ENCODE measurements at regions not wholly inside any gene's neighbourhood (a gene's known extent, or its start where the extent isn't known, plus 50 kb on each side); places are given as distances from the start of the nearest gene placed in this dataset.
"Not testable (repeated sequence)": the region's sequence is repeated elsewhere in the genome, so short reads cannot be mapped to it uniquely, and the experiment has no call there.

DNA sequence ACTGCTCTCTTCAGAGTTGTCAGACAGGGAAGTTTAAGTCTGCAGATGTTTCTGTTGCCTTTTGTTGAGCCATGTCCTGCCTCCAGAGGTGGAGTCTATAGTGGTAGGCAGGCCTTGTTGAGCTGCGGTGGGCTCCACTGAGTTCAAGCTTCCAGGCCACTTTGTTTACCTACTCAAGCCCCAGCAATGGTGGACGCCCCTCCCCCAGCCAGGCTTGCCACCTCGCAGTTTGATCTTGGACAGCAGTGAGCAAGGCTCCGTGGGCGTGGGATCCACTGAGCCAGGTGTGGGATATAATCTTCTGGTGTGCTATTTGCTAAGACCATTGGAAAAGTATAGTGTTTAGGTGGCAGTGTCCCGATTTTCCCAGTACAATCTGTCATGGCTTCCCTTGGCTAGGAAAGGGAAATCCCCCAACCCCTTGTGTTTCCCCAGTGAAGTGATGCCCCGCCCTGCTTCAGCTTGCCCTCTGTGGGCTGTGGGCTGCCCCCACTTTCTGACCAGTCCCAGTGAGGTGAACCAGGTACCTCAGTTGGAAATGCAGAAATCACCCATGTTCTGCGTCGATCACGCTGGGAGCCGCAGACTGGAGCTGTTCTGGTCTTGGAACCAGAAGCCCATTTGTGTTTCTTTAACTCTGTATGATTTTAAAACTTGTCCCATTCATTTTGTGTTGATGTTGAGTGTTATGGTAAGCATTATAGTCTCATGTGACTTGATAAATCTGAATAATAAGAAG, 89.2 kb upstream of the CALCR start:
- H3K4me1 ChIP-seq (ENCODE audit: insufficient read depth, low read length) = no peaks in the 10 kb centered on the region
- Mint-ChIP-seq H3K27me3 (ENCODE audit: low read depth) (no peaks in the 10 kb centered on the region), H3K36me3 (ENCODE audit: insufficient read depth in 1 of 3, low read depth in 3 of 3) (peaks cover 10 to 44% (median 29%) of the 10 kb centered on the region in 3 experiments; a peak in 6 of 7 replicates), H3K27ac (0 out of 7 replicates have a peak overlapping the region, but pooled peaks of 1 of the 3 experiments have one; percentile 68), H3K4me1 (peaks cover 0 to 10% of the 10 kb centered on the region in 2 experiments; a peak in 1 of 4 replicates), H3K4me3 (no peak overlapping the region), H3K9me3 (peaks cover 12 to 24% of the 10 kb centered on the region in 2 experiments; a peak in 4 of 5 replicates)
- no peaks in the 10 kb centered on the region for H3K23me2 ChIP-seq (ENCODE audit: insufficient read length, low read depth, low read length, poor library complexity, severe bottlenecking)
- H2BK15ac ChIP-seq (ENCODE audit: low read depth, low read length) = no peak overlapping the region
- TF ChIP-seq, protein P1, sequence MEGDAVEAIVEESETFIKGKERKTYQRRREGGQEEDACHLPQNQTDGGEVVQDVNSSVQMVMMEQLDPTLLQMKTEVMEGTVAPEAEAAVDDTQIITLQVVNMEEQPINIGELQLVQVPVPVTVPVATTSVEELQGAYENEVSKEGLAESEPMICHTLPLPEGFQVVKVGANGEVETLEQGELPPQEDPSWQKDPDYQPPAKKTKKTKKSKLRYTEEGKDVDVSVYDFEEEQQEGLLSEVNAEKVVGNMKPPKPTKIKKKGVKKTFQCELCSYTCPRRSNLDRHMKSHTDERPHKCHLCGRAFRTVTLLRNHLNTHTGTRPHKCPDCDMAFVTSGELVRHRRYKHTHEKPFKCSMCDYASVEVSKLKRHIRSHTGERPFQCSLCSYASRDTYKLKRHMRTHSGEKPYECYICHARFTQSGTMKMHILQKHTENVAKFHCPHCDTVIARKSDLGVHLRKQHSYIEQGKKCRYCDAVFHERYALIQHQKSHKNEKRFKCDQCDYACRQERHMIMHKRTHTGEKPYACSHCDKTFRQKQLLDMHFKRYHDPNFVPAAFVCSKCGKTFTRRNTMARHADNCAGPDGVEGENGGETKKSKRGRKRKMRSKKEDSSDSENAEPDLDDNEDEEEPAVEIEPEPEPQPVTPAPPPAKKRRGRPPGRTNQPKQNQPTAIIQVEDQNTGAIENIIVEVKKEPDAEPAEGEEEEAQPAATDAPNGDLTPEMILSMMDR (conservative IDR thresholded peaks at IDR 0.05) = no peak
- no peaks in the 10 kb centered on the region for H3K27me3 ChIP-seq (ENCODE audit: insufficient read depth, low read length)
- no peak overlapping the region for H3K4ac ChIP-seq (ENCODE audit: low read depth, low read length)
- no peak overlapping the region for H3K27ac ChIP-seq (ENCODE audit: insufficient read length, low read depth, low read length)
- no peak overlapping the region for H3T11ph ChIP-seq (ENCODE audit: low read length)
- H4K91ac ChIP-seq (ENCODE audit: insufficient read length, low read depth, low read length) = no peak overlapping the region
- no peak overlapping the region for H4K8ac ChIP-seq (replicated peaks; ENCODE audit: insufficient read length, low read depth, low read length)
- no peaks in the 10 kb centered on the region for H3K79me1 ChIP-seq (ENCODE audit: insufficient read depth, low read depth, low read length, poor library complexity, severe bottlenecking)
- H2AK5ac ChIP-seq (ENCODE audit: insufficient read length, low read length) = no peak overlapping the region
- no peak overlapping the region for H2BK20ac ChIP-seq (ENCODE audit: low read depth, low read length, poor library complexity, severe bottlenecking)
- no peak overlapping the region for H2BK120ac ChIP-seq (ENCODE audit: low read depth, low read length, poor library complexity, severe bottlenecking)
- H3K14ac ChIP-seq (ENCODE audit: insufficient read depth, low read length) = no peak overlapping the region
- H3K9ac ChIP-seq (ENCODE audit: extremely low read depth, insufficient read length, low read length) = no peak overlapping the region
- no peaks in the 10 kb centered on the region for H3K79me2 ChIP-seq (ENCODE audit: insufficient read depth, low read length)
- no peak overlapping the region for H3K56ac ChIP-seq (ENCODE audit: insufficient read length, low read depth, low read length)
- no peak overlapping the region for H2BK5ac ChIP-seq (ENCODE audit: insufficient read length, low read length)
- no peak overlapping the region for H3K4me2 ChIP-seq (ENCODE audit: insufficient read depth, insufficient read length, low read length)
- no peak overlapping the region for H3K23ac ChIP-seq (ENCODE audit: insufficient read length, low read depth, low read length)
- H4K5ac ChIP-seq (ENCODE audit: insufficient read length, low read depth, low read length) = no peak overlapping the region
- no CpG with 5 or more reads among the region's 11 CpGs for WGBS (ENCODE audit: extremely low coverage, insufficient read length, low lambda C conversion rate)
- H3K9me3 ChIP-seq (ENCODE audit: control insufficient read depth, low read depth, low read length) = no peaks in the 10 kb centered on the region
- H4K20me1 ChIP-seq (ENCODE audit: control insufficient read depth, insufficient read depth, insufficient read length) = no peaks in the 10 kb centered on the region
- H2AFZ ChIP-seq (ENCODE audit: low read length) = no peak overlapping the region
- no peak overlapping the region for H3K18ac ChIP-seq (ENCODE audit: insufficient read length, low read depth, low read length)
- no peak for DNase-seq
- H2BK12ac ChIP-seq (ENCODE audit: insufficient read length, low read depth, low read length) = no peak overlapping the region

DNA sequence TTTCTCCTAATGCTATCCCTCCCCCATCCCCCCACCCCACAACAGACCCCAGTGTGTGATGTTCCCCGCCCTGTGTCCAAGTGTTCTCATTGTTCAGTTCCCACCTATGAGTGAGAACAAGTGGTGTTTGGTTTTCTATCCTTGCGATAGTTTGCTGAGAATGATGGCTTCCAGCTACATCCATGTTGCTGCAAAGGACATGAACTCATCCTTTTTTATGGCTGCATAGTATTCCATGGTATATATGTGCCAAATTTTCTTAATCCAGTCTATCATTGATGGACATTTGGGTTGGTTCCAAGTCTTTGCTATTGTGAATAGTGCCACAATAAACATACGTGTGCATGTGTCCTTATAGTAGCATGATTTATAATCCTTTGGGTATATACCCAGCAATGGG, 83.6 kb upstream of the CALCR start:
- H2BK20ac ChIP-seq (ENCODE audit: low read depth, low read length, poor library complexity, severe bottlenecking); H3T11ph ChIP-seq (ENCODE audit: low read length); H3K4ac ChIP-seq (ENCODE audit: low read depth, low read length); H3K23ac ChIP-seq (ENCODE audit: insufficient read length, low read depth, low read length); H3K56ac ChIP-seq (ENCODE audit: insufficient read length, low read depth, low read length); H2AFZ ChIP-seq (ENCODE audit: low read length); H3K23me2 ChIP-seq (ENCODE audit: insufficient read length, low read depth, low read length, poor library complexity, severe bottlenecking); H3K14ac ChIP-seq (ENCODE audit: insufficient read depth, low read length); H4K8ac ChIP-seq (replicated peaks; ENCODE audit: insufficient read length, low read depth, low read length); H2AK5ac ChIP-seq (ENCODE audit: insufficient read length, low read length); H3K27ac ChIP-seq (ENCODE audit: insufficient read length, low read depth, low read length); H2BK12ac ChIP-seq (ENCODE audit: insufficient read length, low read depth, low read length); H4K5ac ChIP-seq (ENCODE audit: insufficient read length, low read depth, low read length); H3K18ac ChIP-seq (ENCODE audit: insufficient read length, low read depth, low read length); H3K9ac ChIP-seq (ENCODE audit: extremely low read depth, insufficient read length, low read length); H3K9me3 ChIP-seq (ENCODE audit: control insufficient read depth, low read depth, low read length); H3K27me3 ChIP-seq (ENCODE audit: insufficient read depth, low read length); H2BK15ac ChIP-seq (ENCODE audit: low read depth, low read length); H3K4me3 Mint-ChIP-seq; H3K27ac Mint-ChIP-seq; H3K79me1 ChIP-seq (ENCODE audit: insufficient read depth, low read depth, low read length, poor library complexity, severe bottlenecking); H3K4me1 ChIP-seq (ENCODE audit: insufficient read depth, low read length); H2BK120ac ChIP-seq (ENCODE audit: low read depth, low read length, poor library complexity, severe bottlenecking); H4K20me1 ChIP-seq (ENCODE audit: control insufficient read depth, insufficient read depth, insufficient read length); DNase-seq; H2BK5ac ChIP-seq (ENCODE audit: insufficient read length, low read length); H3K79me2 ChIP-seq (ENCODE audit: insufficient read depth, low read length); H3K4me2 ChIP-seq (ENCODE audit: insufficient read depth, insufficient read length, low read length); H3K27me3 Mint-ChIP-seq (ENCODE audit: low read depth); H4K91ac ChIP-seq (ENCODE audit: insufficient read length, low read depth, low read length): not testable (repeated sequence)
- WGBS (ENCODE audit: extremely low coverage, insufficient read length, low lambda C conversion rate) = no CpG with 5 or more reads among the region's 3 CpGs
- H3K4me1 Mint-ChIP-seq = peaks cover 0 to 10% of the 10 kb centered on the region in 2 experiments; a peak in 1 of 4 replicates
- H3K36me3 Mint-ChIP-seq (ENCODE audit: insufficient read depth in 1 of 3, low read depth in 3 of 3) = peaks cover 10 to 53% (median 18%) of the 10 kb centered on the region in 3 experiments; a peak in 6 of 7 replicates
- peaks cover 13 to 19% of the 10 kb centered on the region in 2 experiments; a peak in 3 of 5 replicates for H3K9me3 Mint-ChIP-seq

Data from H9 (cell line).